Kasumi-1 (cell line): ENCODE measurements at regions not wholly inside any gene's neighbourhood (a gene's known extent, or its start where the extent isn't known, plus 50 kb on each side); places are given as distances from the start of the nearest gene placed in this dataset.
A peak's percentile ranks its signal among the peaks of the same experiment; 100 is the strongest.

Experiments
- DNase-seq, 2 experiments: peaks; one replicate each; lab custom pipeline; 2025; lab: John Stamatoyannopoulos, UW

GRCh38 chr14:36245223-36245622 is 68.7 kb upstream of the PTCSC3 start:
- DNase-seq = no peak

- no peak for DNase-seq
Measured at GRCh38 chr14:36243183-36243582, 66.7 kb upstream of the PTCSC3 start.

- DNase-seq = peak in 1 of 2 experiments; percentile 3
Measured at GRCh38 chr14:36241183-36241582, 64.7 kb upstream of the PTCSC3 start.

GRCh38 chr14:36238666-36239363 is 62.3 kb upstream of the PTCSC3 start:
- DNase-seq = peak; percentile 32 to 39

- no peak for DNase-seq
Measured at GRCh38 chr14:36233217-36233616, 56.7 kb upstream of the PTCSC3 start.

- no peak for DNase-seq
Measured at GRCh38 chr14:36229262-36229661, 52.7 kb upstream of the PTCSC3 start.

GRCh38 chr14:36227802-36228201 is 51.3 kb upstream of the PTCSC3 start:
- DNase-seq = no peak

GRCh38 chr14:36227344-36227743 is 50.8 kb upstream of the PTCSC3 start:
- no peak for DNase-seq
